GM18909 (cell line): ENCODE measurements at regions not wholly inside any gene's neighbourhood (a gene's known extent, or its start where the extent isn't known, plus 50 kb on each side); places are given as distances from the start of the nearest gene placed in this dataset.

Source experiments
- ATAC-seq: cut with Tn5 transposase; IDR thresholded peaks from one replicate; pipeline ENCODE4 v1.9.1; 2021; ENCODE audit warnings: mild to moderate bottlenecking; ENCODE audit not compliant: unreplicated experiment, poor library complexity

GRCh38 chr13:57784633-57785032 is 153.1 kb downstream of the PCDH17 start:
- ATAC-seq: no peak

GRCh38 chr13:57787058-57787791 is 155.7 kb downstream of the PCDH17 start:
- no peak for ATAC-seq

- no peak for ATAC-seq
These were observed 168.1 kb downstream of the PCDH17 start for GRCh38 chr13:57799624-57800023.

- no peak for ATAC-seq
These were observed 182.1 kb downstream of the PCDH17 start for GRCh38 chr13:57813651-57814050.

GRCh38 chr13:57815600-57815999 is 184.1 kb downstream of the PCDH17 start:
- ATAC-seq: no peak

GRCh38 chr13:57820924-57821323 is 189.4 kb downstream of the PCDH17 start:
- no peak for ATAC-seq

GRCh38 chr13:57823704-57824103 is 192.2 kb downstream of the PCDH17 start:
- ATAC-seq: no peak

GRCh38 chr13:57824121-57824520 is 192.6 kb downstream of the PCDH17 start:
- ATAC-seq: no peak

- ATAC-seq: no peak
These were observed 193.5 kb downstream of the PCDH17 start for GRCh38 chr13:57825066-57825465.

GRCh38 chr13:57829496-57829895 is 198.0 kb downstream of the PCDH17 start:
- ATAC-seq: no peak

- no peak for ATAC-seq
These were observed 200.6 kb downstream of the PCDH17 start for GRCh38 chr13:57832187-57832586.

- ATAC-seq: no peak
These were observed 206.3 kb downstream of the PCDH17 start for GRCh38 chr13:57837801-57838200.

GRCh38 chr13:57843521-57843920 is 212.0 kb downstream of the PCDH17 start:
- ATAC-seq: no peak

GRCh38 chr13:57846600-57847173 is 215.1 kb downstream of the PCDH17 start:
- no peak for ATAC-seq

- no peak for ATAC-seq
These were observed 226.4 kb downstream of the PCDH17 start for GRCh38 chr13:57857945-57858344.

- no peak for ATAC-seq
These were observed 226.8 kb downstream of the PCDH17 start for GRCh38 chr13:57858376-57858775.

GRCh38 chr13:57862879-57863278 is 231.3 kb downstream of the PCDH17 start:
- ATAC-seq: no peak

- no peak for ATAC-seq
These were observed 234.2 kb downstream of the PCDH17 start for GRCh38 chr13:57865600-57866294.

- no peak for ATAC-seq
These were observed 243.0 kb downstream of the PCDH17 start for GRCh38 chr13:57874530-57874929.

- ATAC-seq: no peak
These were observed 246.1 kb downstream of the PCDH17 start for GRCh38 chr13:57877601-57878000.

- ATAC-seq: no peak
These were observed 246.7 kb downstream of the PCDH17 start for GRCh38 chr13:57878291-57878690.

- no peak for ATAC-seq
These were observed 265.7 kb downstream of the PCDH17 start for GRCh38 chr13:57897225-57897624.
